ENCODE measurements at regions not wholly inside any gene's neighbourhood (a gene's known extent, or its start where the extent isn't known, plus 50 kb on each side); places are given as distances from the start of the nearest gene placed in this dataset.

GRCh38 chr6:167446971-167447370 lies 122.1 kb downstream of the TTLL2 start:
- TF ChIP-seq CTCF (conservative IDR thresholded peaks at IDR 0.05; ENCODE audit: low read depth, low read length), result no peak
- TF ChIP-seq EZH2 (IDR thresholded peaks at IDR 0.05; ENCODE audit: borderline replicate concordance, low read depth, low read length, poor library complexity, severe bottlenecking), result no peak

All from A673 (cell line).